CD14-positive monocyte (primary cell): ENCODE measurements at regions not wholly inside any gene's neighbourhood (a gene's known extent, or its start where the extent isn't known, plus 50 kb on each side); places are given as distances from the start of the nearest gene placed in this dataset.

Experiments
- DNase-seq, 3 donors: peaks; one replicate each; pipeline ENCODE4 v3.0.0-alpha.2; 2011 to 2022
- H2AFZ ChIP-seq: 2 replicates; pipeline ENCODE4 v1.6.0; 2012; ENCODE audit warnings: mild to moderate bottlenecking, low read depth, low read length, inconsistent platforms; ENCODE audit not compliant: insufficient read depth, poor library complexity, severe bottlenecking
- H3K27ac ChIP-seq, 2 donors: 1 replicate in 1 of 2; 2 replicates in 1 of 2; pipeline ENCODE4 v1.5.1; 2012 to 2013; ENCODE audit warnings: low read length in 2 of 2, control low read depth in 1 of 2, inconsistent platforms in 1 of 2, low read depth in 1 of 2, mild to moderate bottlenecking in 1 of 2
- H3K27me3 ChIP-seq, 2 donors: one replicate each; pipeline versions ENCODE4 v1.6.0 to v1.6.1; 2011 to 2013; ENCODE audit warnings: low read length in 2 of 2; ENCODE audit not compliant: control insufficient read depth in 2 of 2, insufficient read depth in 2 of 2
- H3K36me3 ChIP-seq, 2 donors: replicated peaks in 1 of 2; 1 replicate in 1 of 2; 2 replicates in 1 of 2; pipeline versions ENCODE4 v1.5.1 to v1.6.1; 2012 to 2013; ENCODE audit warnings: low read length in 2 of 2, control low read depth in 1 of 2, inconsistent platforms in 1 of 2, mild to moderate bottlenecking in 1 of 2; ENCODE audit not compliant: insufficient read depth in 2 of 2, control insufficient read depth in 1 of 2
- H3K4me1 ChIP-seq, 2 donors: 1 replicate in 1 of 2; 2 replicates in 1 of 2; pipeline versions ENCODE4 v1.5.1 to v1.6.1; 2012 to 2013; ENCODE audit warnings: low read length in 2 of 2, control low read depth in 1 of 2, inconsistent platforms in 1 of 2, mild to moderate bottlenecking in 1 of 2, moderate library complexity in 1 of 2; ENCODE audit not compliant: insufficient read depth in 2 of 2, control insufficient read depth in 1 of 2
- H3K4me2 ChIP-seq: replicated peaks from 2 replicates; pipeline ENCODE3; 2012; ENCODE audit warnings: low read length, moderate library complexity, mild to moderate bottlenecking; ENCODE audit not compliant: poor library complexity, severe bottlenecking; ENCODE audit errors: extremely low read depth
- H3K4me3 ChIP-seq, 3 experiments: fragments of 200-600 bp in 1 of 3; sonication (generic) in 1 of 3; replicated peaks in 1 of 3; 1 replicate in 2 of 3; 2 replicates in 1 of 3; pipeline ENCODE4 v1.5.1; 2011 to 2013; ENCODE audit warnings: low read length in 3 of 3, mild to moderate bottlenecking in 3 of 3, control low read depth in 2 of 3, low read depth in 2 of 3, inconsistent platforms in 1 of 3, moderate library complexity in 1 of 3
- H3K79me2 ChIP-seq: 2 replicates; pipeline ENCODE4 v1.6.0; 2012; ENCODE audit warnings: mild to moderate bottlenecking, control low read depth, inconsistent platforms, low read length, moderate library complexity; ENCODE audit not compliant: insufficient read depth
- H3K9ac ChIP-seq: 2 replicates; pipeline ENCODE4 v1.6.0; 2017; ENCODE audit warnings: low read length, mild to moderate bottlenecking; ENCODE audit not compliant: insufficient read depth, poor library complexity, severe bottlenecking
- H3K9me3 ChIP-seq, 2 donors: replicated peaks in 1 of 2; 1 replicate in 1 of 2; 2 replicates in 1 of 2; pipeline versions ENCODE4 v1.5.1 to v1.6.1; 2012 to 2013; ENCODE audit warnings: low read length in 2 of 2, control low read depth in 1 of 2; ENCODE audit not compliant: control insufficient read depth in 1 of 2, insufficient read depth in 1 of 2
- H4K20me1 ChIP-seq: 2 replicates; pipeline ENCODE4 v1.6.0; 2012; ENCODE audit warnings: mild to moderate bottlenecking, low read length, control low read depth, moderate library complexity; ENCODE audit not compliant: insufficient read depth
- H3K27ac Mint-ChIP-seq, 7 donors: one replicate each; pipeline ENCODE4 v1.8.0; 2020; ENCODE audit warnings: mild to moderate bottlenecking in 7 of 7, mixed read lengths in 7 of 7, moderate library complexity in 6 of 7, inconsistent platforms in 2 of 7
- H3K27me3 Mint-ChIP-seq, 3 donors: one replicate each; pipeline ENCODE4 v1.8.0; 2021 to 2022; ENCODE audit warnings: low read depth in 3 of 3, mild to moderate bottlenecking in 3 of 3, mixed read lengths in 3 of 3, moderate library complexity in 3 of 3, inconsistent platforms in 1 of 3
- H3K36me3 Mint-ChIP-seq, 2 donors: one replicate each; pipeline ENCODE4 v1.8.0; 2020; ENCODE audit warnings: mixed read lengths in 2 of 2, inconsistent platforms in 1 of 2, mild to moderate bottlenecking in 1 of 2
- H3K4me1 Mint-ChIP-seq: one replicate; pipeline ENCODE4 v1.8.0; 2020; ENCODE audit warnings: mild to moderate bottlenecking, mixed read lengths
- H3K4me3 Mint-ChIP-seq, 2 donors: one replicate each; pipeline ENCODE4 v1.8.0; 2020; ENCODE audit warnings: mild to moderate bottlenecking in 2 of 2, mixed read lengths in 2 of 2, moderate library complexity in 1 of 2
- H3K9me3 Mint-ChIP-seq, 7 donors: one replicate each; pipeline ENCODE4 v1.8.0; 2020 to 2022; ENCODE audit warnings: mixed read lengths in 7 of 7, mild to moderate bottlenecking in 6 of 7, moderate library complexity in 6 of 7, inconsistent platforms in 2 of 7
- CTCF ChIP-seq: fragments of 200-600 bp; IDR thresholded peaks from one replicate; pipeline ENCODE4 v1.8.0; 2022; ENCODE audit warnings: antibody characterized with exemption, mild to moderate bottlenecking
- WGBS: methylation state at CpG from one replicate; pipeline ENCODE4 v1.1.5; 2013; ENCODE audit warnings: missing lambda C conversion rate; ENCODE audit not compliant: insufficient coverage; 5-methylcytosine and 5-hydroxymethylcytosine counted together
- intact Hi-C, 2 donors: fragments of 100-400 bp; cut with micrococcal nuclease; formaldehyde crosslinking; loops; one replicate each; pipeline versions ENCODE4 v1.15.0 to v1.15.1; 2023

- no peak overlapping the region for H3K4me2 ChIP-seq
- peaks cover 0 to 9% (median 2%) of the 10 kb centered on the region in 7 donors for H3K9me3 Mint-ChIP-seq
- H2AFZ ChIP-seq, result no peak overlapping the region
- no peaks in the 10 kb centered on the region for H3K27me3 ChIP-seq
- no peak overlapping the region for H3K27ac ChIP-seq
- H3K36me3 Mint-ChIP-seq, result no peaks in the 10 kb centered on the region
- H3K9ac ChIP-seq, result no peak overlapping the region
- WGBS, result 23% methylated on average over 5 of the region's 6 CpGs
- H3K27me3 Mint-ChIP-seq, result peaks cover 0 to 2% (median 0%) of the 10 kb centered on the region in 3 donors
- H3K4me3 ChIP-seq, result no peak overlapping the region
- no peaks in the 10 kb centered on the region for H3K4me1 Mint-ChIP-seq
- no peaks in the 10 kb centered on the region for H4K20me1 ChIP-seq
- intact Hi-C loops, result no loop called here
- no peak overlapping the region for H3K27ac Mint-ChIP-seq
- peaks cover 0 to 6% of the 10 kb centered on the region in 2 donors for H3K9me3 ChIP-seq
- no peak overlapping the region for H3K4me3 Mint-ChIP-seq
- no peaks in the 10 kb centered on the region for H3K79me2 ChIP-seq
- H3K4me1 ChIP-seq, result no peaks in the 10 kb centered on the region
- no peak for DNase-seq
- no peaks in the 10 kb centered on the region for H3K36me3 ChIP-seq
- no peak for TF ChIP-seq CTCF
These were observed 333.8 kb upstream of the CTNND2 start for GRCh38 chr5:12237837-12238575.

GRCh38 chr5:12230659-12231058 lies 326.4 kb upstream of the CTNND2 start:
- Mint-ChIP-seq H3K9me3 (peaks cover 0 to 19% (median 6%) of the 10 kb centered on the region in 7 donors), H3K27me3 (peaks cover 0 to 2% (median 0%) of the 10 kb centered on the region in 3 donors), H3K4me3 (no peak overlapping the region), H3K27ac (no peak overlapping the region), H3K36me3 (no peaks in the 10 kb centered on the region), H3K4me1 (no peaks in the 10 kb centered on the region)
- DNase-seq, result no peak
- Histone ChIP-seq H3K27ac (no peak overlapping the region), H2AFZ (no peak overlapping the region), H3K4me3 (no peak overlapping the region), H3K4me1 (no peaks in the 10 kb centered on the region), H3K9ac (no peak overlapping the region), H3K36me3 (no peaks in the 10 kb centered on the region), H3K4me2 (no peak overlapping the region), H3K27me3 (no peaks in the 10 kb centered on the region), H4K20me1 (no peaks in the 10 kb centered on the region), H3K9me3 (peaks cover 13 to 21% of the 10 kb centered on the region in 2 donors), H3K79me2 (no peaks in the 10 kb centered on the region)
- no peak for TF ChIP-seq CTCF
- WGBS, result 87% methylated on average over 4 of the region's 9 CpGs
- intact Hi-C loops, result no loop called here
